ENCODE measurements at regions not wholly inside any gene's neighbourhood (a gene's known extent, or its start where the extent isn't known, plus 50 kb on each side); places are given as distances from the start of the nearest gene placed in this dataset.

DNA sequence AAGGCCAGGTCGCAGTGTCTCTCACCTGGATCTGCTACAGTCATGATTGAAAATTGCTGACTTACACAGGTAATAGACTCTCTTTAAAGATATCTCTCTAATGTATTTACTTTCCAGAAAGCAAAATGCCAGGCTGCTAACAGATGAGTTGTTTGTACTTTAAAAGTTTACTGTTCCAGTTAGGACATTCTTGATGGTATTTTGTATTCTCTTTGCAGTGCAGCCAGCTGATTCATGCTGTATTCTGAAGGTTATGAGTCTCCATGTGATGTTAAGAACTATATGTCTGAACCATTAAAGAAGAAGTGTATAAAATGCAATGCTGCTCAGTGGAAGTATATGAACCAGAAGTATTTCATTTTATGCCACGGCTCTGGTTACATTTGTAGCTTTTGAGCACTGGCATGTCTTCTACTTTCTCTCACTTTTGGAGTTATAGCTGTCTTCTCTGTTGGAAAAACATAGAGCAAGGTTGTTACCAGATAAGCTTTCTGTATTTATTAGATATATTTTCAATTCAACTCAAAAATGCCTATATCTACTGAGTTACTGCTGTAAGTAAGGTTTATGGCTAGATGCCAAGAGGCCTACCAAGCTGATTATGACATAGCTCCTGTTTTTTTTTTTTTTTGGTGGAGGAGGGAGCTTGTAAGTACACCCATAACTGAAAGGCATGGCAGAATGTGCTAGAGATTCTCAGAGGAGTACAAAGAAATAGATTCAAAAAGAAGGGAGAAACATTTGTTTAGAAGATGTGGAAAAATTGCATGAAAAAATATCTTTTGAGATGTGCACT, 130.5 kb upstream of the MAN1A1 start:
- peak in 2 of 4 experiments; percentile 39 to 54 for DNase-seq

DNA sequence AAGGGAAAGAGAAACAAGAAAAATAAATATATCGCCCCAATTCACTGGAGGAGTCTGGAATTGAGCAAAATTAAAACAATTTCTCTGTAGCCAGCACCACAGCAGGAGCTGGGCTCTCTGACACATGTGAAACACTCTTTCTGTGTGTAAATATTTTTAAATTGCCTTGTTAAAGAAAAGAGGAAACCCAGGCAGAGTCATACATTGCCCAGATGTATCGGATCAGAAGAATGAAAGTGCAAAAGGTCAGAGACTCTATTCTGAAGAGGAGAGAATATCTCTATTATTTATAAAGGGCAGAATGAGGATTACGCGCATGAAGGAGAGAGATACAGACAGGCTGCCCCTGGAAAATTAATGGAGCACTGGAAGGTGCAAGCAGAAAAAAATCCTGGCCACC, 127.0 kb upstream of the MAN1A1 start:
- DNase-seq, result peak in 2 of 4 experiments; percentile 6 to 22

DNA sequence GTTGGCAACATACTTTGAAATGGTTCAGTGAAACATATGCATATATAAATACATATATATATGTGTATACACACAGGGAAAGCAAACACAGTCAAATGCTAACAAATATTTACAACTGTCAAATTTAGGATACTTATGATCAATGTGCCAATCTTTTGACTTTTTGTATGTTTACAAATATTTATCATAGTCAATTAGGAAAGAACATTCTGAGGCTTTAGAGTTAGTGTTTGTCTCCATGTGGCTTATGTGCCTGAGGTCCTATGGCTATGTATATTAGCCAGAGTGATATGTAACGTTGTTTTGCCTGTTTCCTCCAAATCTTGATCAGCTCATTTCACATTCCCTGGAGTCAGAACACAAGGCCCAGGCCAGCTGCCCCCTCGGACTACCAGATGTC, 126.5 kb upstream of the MAN1A1 start:
- DNase-seq, result no peak

DNA sequence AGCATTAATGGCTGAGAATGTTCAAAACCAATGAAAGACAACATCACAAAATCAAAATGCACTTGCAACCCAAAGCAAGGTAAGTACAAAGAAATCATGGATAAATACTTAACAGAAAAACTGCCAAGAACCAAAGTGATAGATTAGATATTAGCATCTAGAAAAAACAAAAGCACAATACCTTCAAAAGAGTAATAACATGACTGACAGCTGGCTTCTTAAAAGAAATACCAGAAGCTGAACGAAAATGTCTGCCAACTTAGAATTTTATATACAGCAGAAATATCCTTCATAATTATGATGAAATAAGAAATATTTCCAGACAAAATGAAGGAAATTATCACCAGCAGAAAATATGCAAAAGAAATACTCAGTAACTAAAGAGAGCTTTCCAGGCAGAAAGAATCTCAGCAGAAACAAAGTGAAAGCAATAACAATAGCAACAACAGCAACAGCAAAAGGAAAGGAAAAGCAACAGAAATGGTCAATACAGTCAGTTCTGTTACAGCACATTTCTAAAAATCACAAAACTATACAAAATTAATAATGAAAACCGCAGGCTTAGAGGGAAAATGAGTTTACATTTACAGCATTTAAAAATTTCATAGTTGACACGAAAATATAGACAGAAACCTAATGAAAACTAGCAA, 121.5 kb upstream of the MAN1A1 start:
- no peak for DNase-seq

- peak in 1 of 4 experiments; percentile 19 for DNase-seq
Observed at GRCh38 chr6:119467488-119468081, 118.0 kb upstream of the MAN1A1 start.

GRCh38 chr6:119466226-119466625, 116.7 kb upstream of the MAN1A1 start:
- no peak for DNase-seq

GRCh38 chr6:119463081-119463626, 113.6 kb upstream of the MAN1A1 start:
- no peak for DNase-seq

- no peak for DNase-seq
Observed at GRCh38 chr6:119461187-119461586, 111.6 kb upstream of the MAN1A1 start.

DNA sequence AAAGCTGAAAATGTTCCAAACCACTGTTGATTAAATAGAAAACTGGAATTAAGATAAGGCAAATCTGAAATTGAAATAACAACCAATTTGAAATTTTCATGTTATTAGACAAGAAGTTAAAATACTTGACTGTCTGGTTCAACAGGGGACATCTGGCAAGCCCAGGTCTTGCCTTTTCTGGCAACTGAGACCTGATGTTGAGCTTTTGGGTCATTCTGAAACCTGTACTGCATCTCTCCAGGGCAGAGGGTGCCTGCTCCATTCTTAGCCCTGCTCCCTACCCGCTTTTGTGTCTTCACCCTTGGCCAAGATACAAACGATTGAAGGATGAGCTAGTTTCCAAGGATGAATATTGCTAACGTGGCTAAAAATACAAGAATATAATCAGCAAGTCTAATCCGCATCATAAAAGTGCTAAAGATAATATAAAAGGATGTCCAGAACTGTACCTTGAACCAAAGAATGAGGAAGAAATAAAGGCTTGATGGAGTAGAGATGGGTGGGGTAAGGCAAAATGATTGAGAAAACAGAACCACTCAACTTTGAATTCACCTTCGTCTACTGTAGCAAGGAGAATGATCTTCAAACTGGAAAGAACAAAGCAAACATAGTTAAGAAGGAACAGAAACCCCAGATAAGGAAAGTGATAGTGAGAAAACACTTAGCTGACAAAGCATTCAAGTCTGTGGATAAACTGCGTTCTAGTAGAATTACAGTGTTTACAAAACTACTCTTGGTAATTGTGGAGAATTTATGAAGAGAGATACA, 109.8 kb upstream of the MAN1A1 start:
- peak in 1 of 4 experiments; percentile 17 for DNase-seq

DNA sequence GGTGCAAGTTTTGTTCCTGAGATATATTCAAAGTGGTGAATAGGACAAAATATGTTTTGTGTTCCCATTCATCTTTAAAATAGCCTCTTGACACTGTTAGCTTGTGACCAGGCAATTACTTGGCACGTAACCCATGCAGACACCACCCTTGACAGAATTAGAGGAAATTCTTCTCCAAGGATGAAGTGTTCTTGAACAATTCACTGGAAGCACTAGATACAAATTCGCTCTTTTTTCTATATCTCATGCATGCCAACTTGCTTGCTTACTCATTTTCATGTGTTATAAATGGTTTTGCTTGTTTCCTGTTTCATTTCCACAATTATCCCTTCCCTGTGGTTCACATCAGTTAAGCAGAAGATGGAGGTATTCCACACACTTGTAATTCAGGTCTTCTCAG, 105.2 kb upstream of the MAN1A1 start:
- peak; percentile 25 to 71 (median 48) for DNase-seq

GRCh38 chr6:119453242-119454200, 104.0 kb upstream of the MAN1A1 start:
- DNase-seq, result no peak

DNA sequence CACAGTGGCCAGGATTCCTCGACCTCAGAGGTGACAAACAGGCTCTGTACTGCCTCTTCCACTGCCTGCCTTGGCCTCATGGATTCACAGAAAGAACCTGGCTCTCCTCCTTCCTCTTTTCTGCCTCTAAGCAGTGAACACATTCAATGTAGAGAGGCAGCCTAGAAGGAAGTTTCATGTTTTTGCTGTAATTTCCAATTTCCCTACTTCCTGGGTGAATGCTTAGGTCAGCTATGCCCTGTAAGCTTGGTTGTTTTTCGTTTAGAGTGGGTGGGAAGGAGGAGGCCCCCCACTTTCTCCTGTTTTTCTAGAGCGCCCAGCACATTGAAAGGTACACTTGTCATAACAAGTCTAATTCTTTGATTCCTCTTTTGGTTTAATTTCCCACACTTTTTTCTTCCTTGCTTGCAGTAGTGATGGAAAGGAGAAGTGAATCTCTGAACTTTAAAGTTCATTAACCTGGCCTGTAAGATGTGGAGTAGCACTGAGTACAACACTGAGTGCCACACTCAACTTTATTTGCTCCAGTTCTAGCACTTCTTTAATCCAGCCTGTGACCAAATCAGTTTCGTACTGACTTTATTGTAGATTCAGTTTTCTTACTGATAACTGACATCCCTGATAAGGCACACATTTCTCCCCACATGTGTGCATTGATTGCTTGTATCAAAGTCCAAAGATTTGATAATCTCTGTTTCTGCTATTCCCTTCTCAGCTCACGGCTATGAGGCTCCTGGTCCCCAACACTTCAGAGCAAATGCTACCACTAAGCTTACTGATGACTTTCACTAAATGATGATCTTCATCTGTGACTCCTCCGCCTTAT, 100.0 kb upstream of the MAN1A1 start:
- peak; percentile 57 to 84 (median 76) for DNase-seq

DNA sequence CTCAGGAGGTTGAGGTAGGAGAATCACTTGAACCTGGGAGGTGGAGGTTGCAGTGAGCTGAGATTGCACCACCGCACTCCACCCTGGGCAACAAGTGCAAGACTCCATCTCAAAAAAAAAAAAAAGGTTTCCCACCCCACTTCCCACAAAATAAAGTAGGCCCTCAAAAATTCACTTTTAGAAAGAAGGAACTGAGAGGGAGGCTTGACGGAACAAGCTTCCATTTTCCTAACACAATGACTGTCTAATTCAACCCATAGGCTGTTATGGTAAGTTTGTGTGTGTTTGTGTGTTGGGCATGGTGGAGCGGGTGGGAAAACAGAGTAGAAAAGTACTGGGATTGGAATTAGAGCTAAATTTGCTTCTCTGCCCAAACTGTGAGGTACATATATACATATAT, 98.4 kb upstream of the MAN1A1 start:
- DNase-seq, result peak in 2 of 4 experiments; percentile 40 to 59

DNA sequence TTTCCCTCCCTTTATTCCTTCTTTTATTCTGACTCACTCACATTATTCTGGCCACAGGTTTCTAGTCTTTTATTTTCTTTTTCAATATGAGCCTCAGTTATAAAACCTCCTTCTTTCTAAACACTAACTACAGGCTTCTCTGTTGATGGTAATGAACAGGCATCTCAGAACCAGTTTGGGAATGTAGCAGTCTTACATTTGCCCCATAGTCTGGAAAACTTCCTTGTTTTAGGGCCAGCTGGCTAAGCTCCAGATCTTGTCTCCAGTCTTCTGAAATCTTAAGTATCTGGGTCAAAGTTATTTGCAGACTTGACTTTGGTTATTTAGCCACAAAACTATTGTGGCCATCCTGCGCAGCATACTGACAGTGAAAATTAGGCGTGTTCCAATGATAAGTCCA, 97.0 kb upstream of the MAN1A1 start:
- peak; percentile 31 to 65 (median 52) for DNase-seq

DNA sequence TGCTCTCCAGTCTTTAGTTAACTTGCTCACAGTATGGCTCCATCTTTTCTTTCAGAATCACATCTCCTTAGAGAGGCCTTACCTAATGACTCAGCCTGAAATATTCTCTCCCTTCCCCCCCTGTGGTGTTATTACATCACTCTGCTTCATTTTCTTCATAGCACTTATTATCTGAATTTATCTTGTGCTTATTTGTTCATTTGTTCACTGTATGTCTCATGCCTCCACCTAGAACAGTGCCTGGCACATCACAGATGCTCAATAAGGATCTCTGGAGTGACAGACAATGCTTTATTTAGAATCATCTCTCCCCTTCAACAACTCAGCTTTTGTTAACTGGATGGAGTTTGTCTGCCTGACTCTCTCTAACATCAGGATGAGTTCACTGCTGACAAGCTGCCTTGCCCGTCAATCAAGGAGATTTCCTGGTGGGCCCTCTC, 96.6 kb upstream of the MAN1A1 start:
- no peak for DNase-seq

GRCh38 chr6:119445666-119446065, 96.1 kb upstream of the MAN1A1 start:
- DNase-seq, result no peak

DNA sequence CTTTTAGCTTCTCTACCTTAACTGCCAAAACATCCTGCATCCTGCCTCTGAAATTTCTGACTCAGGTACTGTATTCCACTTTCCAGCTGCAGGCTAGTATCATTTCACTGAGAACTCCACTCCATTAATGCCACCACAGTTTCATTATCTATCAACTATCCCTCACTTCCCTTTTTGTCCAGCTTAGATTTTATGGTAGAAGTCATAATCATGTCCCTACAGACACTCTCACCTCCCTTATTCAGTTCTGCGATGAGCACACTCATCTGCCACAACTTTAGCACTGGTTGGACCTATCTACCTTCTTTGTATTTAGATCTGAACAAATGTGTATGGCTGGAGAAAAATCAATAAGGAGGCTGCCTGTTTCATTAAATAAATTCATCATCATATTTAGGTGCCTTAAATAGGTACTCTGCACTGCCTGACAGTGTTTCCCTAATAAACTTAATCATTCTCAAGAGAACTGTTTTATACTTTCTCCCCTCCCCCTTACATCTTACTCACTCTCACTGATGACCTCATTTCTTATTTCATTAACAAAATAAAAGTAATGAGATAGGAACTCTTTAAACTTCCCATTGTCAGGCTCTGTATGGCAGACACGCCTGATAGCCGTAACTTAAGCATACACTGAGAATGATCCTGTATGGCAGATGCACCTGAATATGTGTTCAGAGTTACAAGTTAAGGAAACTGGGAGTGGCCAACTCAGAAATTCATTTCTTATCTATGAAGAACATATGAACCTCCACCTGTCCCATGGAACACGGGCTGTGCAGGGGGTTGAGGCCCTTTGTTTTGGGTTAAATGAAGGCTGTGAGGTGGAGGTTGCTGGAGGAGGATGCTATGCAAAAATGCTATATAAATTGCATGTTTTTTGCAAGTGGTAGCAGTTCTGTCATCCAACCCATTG, 95.3 kb upstream of the MAN1A1 start:
- DNase-seq, result peak in 2 of 4 experiments; percentile 60

DNA sequence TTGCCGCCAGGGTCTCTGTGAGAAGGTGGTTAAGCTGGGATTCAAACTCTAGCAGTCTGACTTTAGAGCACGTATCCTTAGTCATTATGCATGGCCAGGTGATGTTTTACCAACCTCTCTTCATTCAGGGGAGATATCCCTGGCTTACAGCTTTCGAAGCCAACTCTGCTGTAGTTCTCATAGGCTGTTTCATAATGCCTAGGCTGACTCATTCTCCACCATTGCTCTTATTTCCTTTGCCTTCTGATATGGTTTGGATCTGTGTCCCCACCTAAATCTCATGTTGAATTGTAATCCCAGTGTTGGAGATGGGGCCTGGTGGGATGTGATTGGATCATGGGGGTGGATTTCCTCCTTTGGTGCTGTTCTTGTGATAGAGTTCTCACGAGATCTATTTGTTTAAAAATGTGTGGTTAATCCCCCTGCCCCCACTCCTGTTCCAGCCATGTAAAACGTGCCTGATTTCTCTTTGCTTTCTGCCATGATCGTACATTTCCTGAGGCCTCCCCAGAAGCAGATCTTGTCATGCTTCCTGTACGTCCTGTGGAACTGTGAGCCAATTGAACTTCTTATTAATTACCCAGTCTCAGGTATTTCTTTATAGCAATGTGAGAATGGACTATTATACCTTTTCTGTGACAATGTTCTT, 94.6 kb upstream of the MAN1A1 start:
- peak in 2 of 4 experiments; percentile 33 to 37 for DNase-seq

DNA sequence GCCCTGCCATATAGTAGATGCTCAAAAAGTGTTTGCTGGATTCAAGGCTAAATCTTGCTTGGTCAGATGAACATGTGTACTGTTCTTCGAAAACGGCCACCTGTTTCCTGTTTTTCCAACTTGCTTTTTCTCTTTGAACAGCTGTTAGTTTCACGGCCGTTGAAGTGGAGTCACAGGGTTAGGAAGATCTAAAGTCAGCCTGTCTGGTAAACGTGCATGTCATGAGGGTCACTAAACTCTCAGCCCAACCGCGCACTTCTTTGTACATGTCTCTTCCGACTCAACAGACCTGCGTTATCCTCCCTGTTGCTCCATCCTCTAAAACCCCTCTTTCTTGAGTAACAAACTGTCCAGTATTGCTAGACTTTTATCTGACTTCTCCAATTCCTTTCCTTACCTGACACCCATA, 93.2 kb upstream of the MAN1A1 start:
- peak; percentile 43 to 63 (median 54) for DNase-seq
